Esophagus muscularis mucosa (tissue), 4 donors: ENCODE measurements at regions not wholly inside any gene's neighbourhood (a gene's known extent, or its start where the extent isn't known, plus 50 kb on each side); places are given as distances from the start of the nearest gene placed in this dataset.

ENCODE experiments used
- DNase-seq: peaks from one replicate; pipeline ENCODE4 v3.0.0-alpha.2; 2017; ENCODE audit errors: extremely low spot score
- H3K27ac ChIP-seq, 4 donors: fragments of 200-600 bp; sonication (generic); replicated peaks in 1 of 4; 1 replicate in 3 of 4; 2 replicates in 1 of 4; pipeline ENCODE4 v1.5.1; 2016 to 2019; ENCODE audit warnings: mild to moderate bottlenecking in 1 of 4
- H3K27me3 ChIP-seq, 4 donors: fragments of 200-600 bp; sonication (generic); one replicate each; pipeline versions ENCODE4 v1.5.1 to v1.6.0; 2016 to 2019
- H3K36me3 ChIP-seq, 4 donors: fragments of 200-600 bp; sonication (generic); one replicate each; pipeline ENCODE4 v1.5.1; 2016 to 2019
- H3K4me1 ChIP-seq, 4 donors: fragments of 200-600 bp; sonication (generic); one replicate each; pipeline ENCODE4 v1.5.1; 2016 to 2019
- H3K4me3 ChIP-seq, 4 donors: fragments of 200-600 bp; sonication (generic); 1 replicate in 2 of 4; 2 replicates in 2 of 4; pipeline ENCODE4 v1.5.1; 2016 to 2019; ENCODE audit warnings: mild to moderate bottlenecking in 4 of 4, moderate library complexity in 1 of 4
- H3K9me3 ChIP-seq, 4 donors: fragments of 200-600 bp; sonication (generic); 1 replicate in 3 of 4; 2 replicates in 1 of 4; pipeline ENCODE4 v1.5.1; 2016 to 2019
- CTCF ChIP-seq, 3 experiments: fragments of 200-600 bp in 2 of 3; fragments of 450-650 bp in 1 of 3; sonication (generic) in 2 of 3; IDR thresholded peaks; one replicate each; pipeline ENCODE4 v1.5.1; 2017 to 2019; ENCODE audit warnings: antibody characterized with exemption in 3 of 3, mild to moderate bottlenecking in 2 of 3, moderate library complexity in 1 of 3
- EP300 ChIP-seq: sonication (generic); formaldehyde crosslinking; IDR thresholded peaks from one replicate; pipeline ENCODE4 v1.6.1; 2017; ENCODE audit warnings: antibody characterized with exemption
- POLR2A ChIP-seq: fragments of 450-650 bp; IDR thresholded peaks from one replicate; pipeline ENCODE4 v1.6.1; 2017; ENCODE audit warnings: antibody characterized with exemption, moderate library complexity, mild to moderate bottlenecking, low read depth
- POLR2AphosphoS5 ChIP-seq, 2 donors: sonication (generic); formaldehyde crosslinking; IDR thresholded peaks; one replicate each; pipeline ENCODE4 v1.6.1; 2017; ENCODE audit warnings: antibody characterized with exemption in 2 of 2
- WGBS: methylation state at CpG from one replicate; pipeline ENCODE4 v1.1.5; 2018; 5-methylcytosine and 5-hydroxymethylcytosine counted together
- intact Hi-C: fragments of 100-400 bp; cut with DNase I; formaldehyde crosslinking; loops from one replicate; pipeline ENCODE4 v1.15.1; 2023

DNA sequence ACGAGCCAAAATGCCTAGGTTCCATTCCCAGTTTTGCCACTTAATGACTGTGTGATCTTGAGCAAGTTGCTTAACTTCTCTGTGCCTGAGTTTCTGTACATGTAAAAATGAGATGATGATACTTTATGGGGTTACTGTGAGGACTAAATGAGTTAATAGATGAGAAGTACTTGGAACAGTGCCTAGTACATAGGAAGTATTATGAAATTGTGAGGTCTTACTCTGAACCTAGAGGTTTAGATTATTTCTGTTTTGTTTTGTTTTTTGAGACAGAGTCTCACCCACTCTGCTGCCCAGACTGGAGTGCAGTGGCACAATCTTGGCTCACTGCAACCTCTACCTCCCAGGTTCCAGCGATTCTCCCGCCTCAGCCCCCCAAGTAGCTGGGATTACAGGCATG lies 227.0 kb upstream of the POU2AF2 start:
- WGBS, result 62% methylated on average over 3 of the region's 3 CpGs
- intact Hi-C loops, result no loop called here
- Histone ChIP-seq H3K27me3 (no peaks in the 10 kb centered on the region), H3K4me1 (peaks cover 0 to 8% (median 6%) of the 10 kb centered on the region in 4 donors), H3K36me3 (no peaks in the 10 kb centered on the region), H3K9me3 (no peaks in the 10 kb centered on the region), H3K4me3 (no peak overlapping the region), H3K27ac (no peak overlapping the region)
- DNase-seq, result no peak
- TF ChIP-seq POLR2AphosphoS5 (IDR thresholded peaks at IDR 0.05), result no peak

- Histone ChIP-seq H3K27me3 (no peaks in the 10 kb centered on the region), H3K4me3 (no peak overlapping the region), H3K36me3 (no peaks in the 10 kb centered on the region), H3K27ac (no peak overlapping the region), H3K4me1 (no peaks in the 10 kb centered on the region), H3K9me3 (no peaks in the 10 kb centered on the region)
- WGBS, result 89% methylated on average over 3 of the region's 3 CpGs
- DNase-seq, result no peak
- TF ChIP-seq EP300 (no peak), POLR2AphosphoS5 (IDR thresholded peaks at IDR 0.05) (no peak), POLR2A (no peak), CTCF (IDR thresholded peaks at IDR 0.05) (no peak)
- intact Hi-C loops, result no loop called here
Observed at GRCh38 chr11:111012491-111012890, 233.0 kb upstream of the POU2AF2 start.

- H3K36me3 ChIP-seq, result no peaks in the 10 kb centered on the region
- no peaks in the 10 kb centered on the region for H3K9me3 ChIP-seq
- no peak for DNase-seq
- H3K27ac ChIP-seq, result no peak overlapping the region
- no peaks in the 10 kb centered on the region for H3K4me1 ChIP-seq
- no peak overlapping the region for H3K4me3 ChIP-seq
- no peaks in the 10 kb centered on the region for H3K27me3 ChIP-seq
- no peak for TF ChIP-seq POLR2AphosphoS5 (IDR thresholded peaks at IDR 0.05)
- TF ChIP-seq CTCF (IDR thresholded peaks at IDR 0.05), result no peak
- no peak for TF ChIP-seq POLR2A
- intact Hi-C loops, result no loop called here
Observed at GRCh38 chr11:111011275-111011594, 234.3 kb upstream of the POU2AF2 start.

DNA sequence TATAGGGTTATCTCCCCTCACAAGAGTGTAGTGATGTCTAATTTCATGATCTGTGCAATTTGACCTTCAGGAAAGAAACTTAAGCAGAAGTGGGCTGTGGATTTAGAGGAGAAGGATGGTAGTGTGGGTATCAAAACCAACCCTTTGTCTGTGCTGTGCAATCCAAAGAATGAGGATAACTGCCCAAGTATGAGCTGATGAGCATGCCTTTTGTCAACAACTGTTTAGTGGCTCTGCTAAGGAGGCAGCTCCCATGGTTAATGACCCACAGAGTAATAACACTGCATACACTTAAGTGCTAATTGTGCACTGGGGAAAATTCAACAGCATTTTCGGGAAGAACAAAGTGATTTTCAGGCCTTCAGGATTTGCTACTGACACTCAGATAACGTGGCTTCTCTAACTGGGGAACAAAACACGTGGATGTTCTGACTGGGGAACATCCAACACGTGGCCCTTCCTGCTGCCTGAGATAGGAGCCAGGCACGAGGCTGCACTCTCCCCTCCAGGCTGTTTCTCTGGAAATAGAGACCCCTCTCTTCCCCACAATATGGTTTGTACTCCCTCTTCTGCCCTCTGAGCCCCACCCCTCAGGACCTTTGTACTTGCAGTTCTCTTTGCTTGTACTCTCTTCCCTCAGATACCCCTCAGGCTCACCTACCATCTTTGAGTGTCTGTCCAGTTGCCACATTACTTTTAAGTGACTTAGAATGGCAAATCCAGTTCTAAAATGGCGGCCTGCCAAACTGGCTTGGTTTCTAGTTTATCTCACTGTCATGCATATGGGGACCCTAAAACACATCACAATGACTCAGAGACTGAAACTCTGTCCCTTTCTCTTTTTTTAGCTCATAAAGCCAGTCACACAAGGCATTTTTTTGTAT lies 234.9 kb upstream of the POU2AF2 start:
- 98% methylated on average over 6 of the region's 6 CpGs for WGBS
- TF ChIP-seq POLR2AphosphoS5 (IDR thresholded peaks at IDR 0.05) (no peak), EP300 (no peak), CTCF (IDR thresholded peaks at IDR 0.05) (no peak), POLR2A (no peak)
- DNase-seq, result no peak

DNA sequence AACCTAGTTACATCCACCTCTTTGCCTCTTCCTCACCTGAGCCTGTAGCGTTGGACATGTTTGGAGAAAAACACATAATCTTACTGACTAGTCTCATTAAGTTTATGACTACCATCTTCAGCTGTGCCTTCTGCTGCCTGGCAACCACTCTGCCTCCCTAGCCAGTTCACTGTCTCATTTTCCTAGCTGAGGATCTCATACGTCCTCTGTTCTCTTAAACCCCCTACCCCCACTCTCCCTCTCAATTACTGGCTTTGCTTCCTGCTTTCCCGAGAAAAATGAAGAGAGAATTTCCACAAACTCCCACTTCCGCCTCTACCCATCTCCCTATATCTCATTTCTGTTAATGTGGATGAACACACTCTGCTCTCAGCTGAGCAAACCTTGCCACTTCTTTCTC lies 239.3 kb upstream of the POU2AF2 start:
- 79% methylated on average over 4 of the region's 4 CpGs for WGBS
- intact Hi-C loops, result no loop called here
- TF ChIP-seq EP300 (no peak), CTCF (IDR thresholded peaks at IDR 0.05) (no peak), POLR2A (no peak), POLR2AphosphoS5 (IDR thresholded peaks at IDR 0.05) (no peak)

More for the DNA sequence above, 234.9 kb upstream of the POU2AF2 start:
- Histone ChIP-seq H3K27ac (no peak overlapping the region), H3K4me1 (peaks cover 0 to 3% (median under 1%) of the 10 kb centered on the region in 4 donors), H3K4me3 (no peak overlapping the region), H3K36me3 (no peaks in the 10 kb centered on the region), H3K27me3 (no peaks in the 10 kb centered on the region), H3K9me3 (no peaks in the 10 kb centered on the region)
- intact Hi-C loops, result no loop called here

More for the DNA sequence above, 239.3 kb upstream of the POU2AF2 start:
- Histone ChIP-seq H3K27me3 (no peaks in the 10 kb centered on the region), H3K36me3 (no peaks in the 10 kb centered on the region), H3K4me3 (no peak overlapping the region), H3K27ac (no peak overlapping the region), H3K4me1 (peaks cover 0 to 20% (median 8%) of the 10 kb centered on the region in 4 donors), H3K9me3 (no peaks in the 10 kb centered on the region)
- peak; percentile 26 for DNase-seq
